ENCODE measurements at regions not wholly inside any gene's neighbourhood (a gene's known extent, or its start where the extent isn't known, plus 50 kb on each side); places are given as distances from the start of the nearest gene placed in this dataset.
A peak's percentile ranks its signal among the peaks of the same experiment; 100 is the strongest.

DNA sequence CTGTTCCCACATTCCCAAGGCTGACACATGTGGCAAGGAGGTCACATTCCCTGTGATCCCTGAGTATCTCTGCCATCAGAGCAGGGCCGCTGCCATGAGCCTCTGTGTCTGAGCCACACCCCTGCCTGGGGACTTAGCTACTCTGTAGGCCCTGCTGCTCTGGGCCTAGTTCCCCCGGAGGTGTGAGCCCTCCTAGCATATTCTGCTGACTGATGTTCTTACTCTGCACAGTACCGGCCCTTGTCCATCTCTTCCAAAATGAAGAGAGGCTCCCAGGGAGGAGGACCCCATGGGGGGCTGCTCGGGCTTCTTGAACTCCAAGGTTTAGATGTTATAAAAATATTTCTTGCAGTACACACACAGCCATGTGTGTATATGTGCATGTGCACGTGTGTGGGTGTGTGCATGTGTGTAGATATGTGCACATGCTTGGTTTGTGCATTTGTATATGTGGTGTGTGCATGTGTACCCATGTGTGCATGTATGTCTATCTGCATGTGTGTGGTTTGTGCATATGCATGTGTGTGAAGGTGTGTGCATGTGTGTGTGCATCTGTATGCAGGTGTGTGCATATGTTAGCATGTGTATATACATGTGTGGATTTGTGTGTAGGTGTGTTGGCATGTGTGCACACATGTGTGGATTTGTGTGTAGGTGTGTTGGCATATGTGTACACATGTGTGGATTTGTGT, 101.2 kb downstream of the ERMARD start:
- no peak for DNase-seq (ENCODE audit: low read depth)

DNA sequence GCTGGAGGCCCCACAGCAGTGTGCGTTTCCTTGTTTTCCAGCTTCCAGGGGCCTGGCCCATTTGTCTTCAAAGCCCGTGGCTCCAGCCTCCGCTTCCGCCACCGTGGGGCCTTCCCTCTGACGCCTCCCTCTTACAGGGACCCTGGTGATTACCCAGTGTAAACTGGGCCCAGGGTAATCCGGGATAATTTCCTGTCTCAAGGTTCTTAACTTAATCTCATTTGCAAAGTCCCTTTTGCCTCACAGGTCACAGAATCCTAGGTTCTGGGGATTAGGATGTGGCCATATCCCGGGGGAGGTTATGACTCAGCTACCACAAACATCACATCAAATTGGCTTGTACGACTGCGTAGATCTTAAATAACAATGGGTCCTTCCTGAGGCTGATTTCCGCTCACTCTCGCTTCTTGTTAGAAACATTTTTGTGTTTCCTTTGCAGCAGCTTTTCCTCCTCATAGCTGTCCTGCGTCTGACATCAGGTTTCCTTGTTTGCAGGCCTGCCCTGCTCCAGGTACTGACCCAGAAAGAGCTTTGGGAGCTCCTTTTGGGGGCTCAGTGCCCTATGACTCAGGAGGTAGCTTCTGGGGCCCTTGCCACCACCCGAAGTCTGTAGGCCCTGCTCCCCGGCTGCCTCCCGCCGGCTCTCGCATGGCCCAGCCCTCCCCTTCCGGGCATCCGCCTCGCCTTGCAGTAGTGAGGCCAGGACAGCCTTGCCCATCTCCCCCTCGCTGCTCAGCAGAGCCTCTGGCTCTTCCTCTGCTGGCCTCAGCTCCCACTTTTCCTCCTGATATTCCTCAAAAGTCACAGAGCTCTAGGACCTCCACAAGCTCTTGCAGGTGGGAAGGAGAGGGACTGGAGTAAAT, 100.5 kb downstream of the ERMARD start:
- DNase-seq (ENCODE audit: low read depth): peak; percentile 97

DNA sequence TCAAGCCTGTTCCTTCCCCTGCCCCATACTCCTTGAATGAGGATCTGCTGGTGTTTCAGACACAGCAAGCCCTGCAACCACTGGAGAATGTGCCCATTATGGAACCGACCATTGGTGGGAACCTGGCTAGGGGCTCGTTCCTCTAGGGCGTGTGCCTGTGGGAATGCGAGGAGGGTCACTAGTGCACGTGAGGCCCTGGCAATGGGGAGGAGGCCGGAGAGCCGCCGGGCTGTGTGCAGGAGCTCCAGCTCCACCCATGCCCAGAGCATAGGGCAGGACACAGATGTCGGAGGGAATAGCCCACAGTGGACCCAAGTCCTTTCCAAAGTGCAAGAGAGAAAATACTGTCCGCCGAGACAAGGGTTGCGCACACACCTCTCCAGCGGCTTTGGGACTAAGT, 99.3 kb downstream of the ERMARD start:
- no peak for DNase-seq (ENCODE audit: low read depth)

DNA sequence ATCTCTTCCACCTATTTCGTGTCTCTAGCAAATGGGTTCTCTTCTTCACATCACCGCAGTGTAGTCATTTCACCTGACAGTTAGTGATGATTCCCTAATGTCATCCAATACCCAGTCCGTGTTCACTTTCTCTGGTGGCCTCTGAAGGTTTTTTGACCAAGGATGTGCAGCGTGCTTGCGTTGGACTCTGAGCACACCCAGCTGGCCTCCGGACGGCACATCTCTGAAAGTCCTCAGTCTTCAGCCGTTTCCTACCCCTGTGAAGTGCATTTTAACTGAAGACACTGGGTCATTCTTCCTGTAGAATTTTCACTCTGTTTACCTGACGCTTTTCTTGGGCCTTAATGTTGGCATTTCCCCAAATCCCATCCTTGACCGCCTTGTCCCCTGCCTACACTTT, 98.7 kb downstream of the ERMARD start:
- DNase-seq (ENCODE audit: low read depth): no peak

DNA sequence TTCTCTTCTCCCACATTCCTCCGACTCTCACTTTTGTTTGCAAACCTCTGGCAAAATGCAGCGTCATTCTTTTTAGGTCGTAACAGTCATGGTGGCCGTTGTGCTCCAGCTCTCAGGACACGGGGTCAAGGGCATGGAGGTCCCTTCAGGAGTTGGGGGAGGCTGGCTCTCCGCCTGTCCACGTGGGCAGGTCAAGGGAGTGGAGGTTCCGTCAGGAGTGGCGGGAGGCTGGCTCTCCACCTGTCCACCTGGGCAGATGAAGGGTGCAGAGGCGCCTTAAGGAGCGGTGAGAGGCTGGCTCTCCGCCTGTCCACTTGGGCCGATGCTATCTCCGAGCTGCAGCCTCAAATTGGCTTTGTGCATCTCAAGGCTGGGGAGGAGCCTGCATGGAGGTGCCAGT, 98.0 kb downstream of the ERMARD start:
- no peak for DNase-seq (ENCODE audit: low read depth)

DNA sequence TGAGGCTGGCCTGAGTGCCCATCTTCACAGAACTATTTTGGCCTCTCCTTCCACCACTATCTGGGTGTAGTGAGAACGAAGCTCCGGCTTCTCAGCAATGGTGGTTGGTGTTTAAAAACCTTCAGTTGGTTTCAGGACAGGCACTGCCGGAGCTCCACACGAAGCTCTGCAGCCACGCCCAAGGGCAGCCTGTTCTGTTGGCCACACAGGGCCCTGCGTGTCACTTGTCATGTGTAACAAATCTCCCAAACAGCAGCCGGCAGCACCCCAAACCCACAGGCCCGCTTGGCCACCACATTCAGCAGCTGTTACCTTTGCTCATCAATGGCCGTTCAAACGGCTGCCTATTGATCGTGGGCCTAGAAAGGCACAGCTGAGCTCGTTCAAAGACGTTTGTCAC, 97.5 kb downstream of the ERMARD start:
- DNase-seq (ENCODE audit: low read depth): no peak

DNA sequence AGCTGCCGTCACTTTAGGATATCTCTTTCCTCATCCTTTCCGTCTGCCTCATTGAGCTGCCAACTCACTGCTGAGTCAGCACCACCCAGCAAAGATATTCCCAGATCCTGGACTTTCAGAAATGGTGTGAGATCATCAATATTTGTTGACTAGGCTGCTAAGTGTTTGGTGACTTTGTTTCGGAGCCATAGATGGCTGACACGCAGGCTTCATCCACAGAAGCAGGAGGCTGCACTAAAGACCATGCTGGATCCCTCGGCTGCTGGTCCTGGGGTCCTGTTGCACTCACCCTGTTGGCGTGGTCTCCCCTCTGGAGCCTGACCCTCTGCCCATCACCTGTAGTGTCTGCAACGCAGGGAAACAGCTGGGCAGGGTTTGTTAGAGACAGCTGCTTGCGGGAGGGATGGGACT, 96.5 kb downstream of the ERMARD start:
- DNase-seq (ENCODE audit: low read depth): peak; percentile 49

DNA sequence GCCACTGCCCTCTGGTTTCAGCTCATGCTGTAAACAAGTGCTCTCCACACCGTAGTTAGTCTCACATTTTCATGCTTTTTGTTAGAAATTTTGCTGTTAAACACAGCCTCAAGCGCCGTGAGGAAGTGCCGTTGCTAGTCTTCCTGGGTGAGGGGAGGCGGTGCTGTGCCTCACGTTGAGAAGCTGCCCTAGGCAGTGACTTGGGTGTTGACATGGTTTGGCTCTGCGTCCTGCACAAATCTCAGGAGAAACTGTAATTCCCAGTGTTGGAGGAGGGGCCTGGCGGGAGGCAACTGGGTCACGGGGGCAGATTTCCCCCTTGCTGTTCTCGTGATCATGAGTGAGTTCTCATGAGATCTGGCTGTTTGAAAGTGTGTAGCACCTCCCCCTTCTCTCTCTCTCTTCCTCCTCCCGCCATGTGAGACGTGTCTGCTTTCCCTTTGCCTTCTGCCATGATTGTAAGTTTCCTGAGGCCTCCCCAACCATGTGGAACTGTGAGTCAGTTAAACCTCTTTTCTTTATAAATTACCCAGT, 95.8 kb downstream of the ERMARD start:
- peak; percentile 31 for DNase-seq (ENCODE audit: low read depth)

DNA sequence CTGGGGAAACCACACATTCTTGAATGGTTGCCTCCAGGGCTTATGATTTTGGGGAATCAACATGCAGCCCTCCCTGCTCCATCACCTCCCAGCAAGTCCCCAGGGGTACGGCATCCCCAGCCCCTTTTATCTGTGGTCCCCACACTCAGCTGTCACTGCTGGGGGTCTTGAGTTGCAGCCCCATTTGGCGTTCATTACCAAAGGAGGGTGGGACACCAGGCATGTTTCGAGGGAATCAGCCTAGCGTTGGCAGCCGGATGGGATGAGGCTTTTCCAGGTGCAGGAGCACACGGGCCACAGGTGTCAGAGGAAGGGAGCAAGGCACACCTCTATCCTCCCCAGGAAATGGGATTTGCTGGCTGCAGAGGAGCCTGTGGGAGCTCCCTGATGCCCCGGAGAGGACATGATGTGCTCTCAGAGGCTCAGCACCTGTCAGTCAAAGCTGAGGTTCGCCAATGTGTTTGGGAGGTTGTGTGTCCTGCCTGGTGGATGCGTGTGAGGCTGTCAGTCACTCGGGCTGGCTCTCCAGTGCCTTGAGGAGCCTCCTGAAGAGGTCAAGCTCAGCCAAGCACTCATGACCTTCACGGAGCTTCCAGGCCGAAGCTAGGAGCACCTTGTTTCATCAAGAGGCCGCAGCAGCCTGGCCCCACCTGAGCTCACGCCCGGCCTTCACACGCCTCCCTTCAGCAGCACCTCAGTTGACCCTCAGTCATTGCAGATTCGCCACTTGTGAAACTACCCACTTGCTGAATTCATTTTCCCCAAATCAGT, 95.0 kb downstream of the ERMARD start:
- no peak for DNase-seq (ENCODE audit: low read depth)

DNA sequence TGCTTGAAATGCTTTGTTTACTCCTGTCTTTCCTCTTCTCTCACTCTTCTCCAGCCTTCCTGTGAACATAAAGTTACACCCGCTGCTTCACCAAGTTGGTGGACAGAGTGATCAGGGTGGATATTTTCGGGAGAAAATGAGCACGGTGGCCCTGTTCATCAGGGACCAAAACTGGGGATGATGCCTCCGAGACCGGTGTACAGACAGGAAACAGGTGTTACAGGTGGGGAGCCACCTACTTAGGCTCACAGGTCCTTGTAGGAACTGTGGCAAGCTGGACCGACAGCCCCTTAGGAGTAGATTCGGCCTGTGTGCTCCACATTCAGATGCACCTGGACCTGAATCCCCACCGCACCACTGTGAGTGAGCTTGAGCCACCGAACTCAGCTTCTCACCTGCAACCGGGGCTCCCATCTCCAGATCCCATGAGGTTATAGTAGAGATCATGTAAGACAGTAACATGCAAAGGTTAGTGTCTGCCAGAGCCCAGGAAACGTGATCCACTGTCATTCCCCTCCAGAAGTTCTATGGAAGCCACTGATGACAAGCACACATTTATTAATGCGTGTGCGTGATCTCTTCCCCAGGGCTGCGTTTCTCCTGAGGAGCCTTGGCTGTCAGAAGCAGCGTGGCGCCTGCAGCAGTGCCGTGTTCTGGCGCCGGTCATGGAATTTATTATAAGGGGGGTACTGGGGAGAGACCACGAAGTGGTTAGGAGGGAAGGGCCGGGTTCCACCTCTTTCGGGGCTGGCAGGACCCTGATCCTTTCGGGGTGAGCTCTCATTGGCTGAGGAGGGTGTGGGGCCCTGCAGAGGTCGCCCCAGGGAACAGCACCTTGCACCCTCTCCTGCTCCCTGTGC, 94.2 kb downstream of the ERMARD start:
- DNase-seq (ENCODE audit: low read depth): no peak

DNA sequence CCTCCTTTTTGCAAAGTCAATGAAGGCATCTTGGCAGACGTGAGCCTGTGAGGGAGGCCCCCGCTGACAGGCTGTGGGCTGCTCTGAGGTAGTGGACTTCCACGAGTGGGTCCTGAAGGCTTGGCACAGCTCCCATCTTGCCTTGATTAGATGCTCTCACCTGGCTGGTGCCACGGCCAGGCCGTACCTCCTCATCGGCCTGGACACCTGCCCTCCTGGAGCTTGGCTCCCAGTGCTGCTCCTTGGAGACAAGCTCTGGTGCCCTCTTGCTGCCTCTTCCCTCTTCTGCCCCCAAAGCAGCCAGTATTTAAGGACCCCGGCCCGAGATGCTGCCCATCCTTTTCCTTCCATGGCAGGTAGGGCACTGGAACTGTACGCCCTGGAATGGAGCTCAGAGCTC, 93.5 kb downstream of the ERMARD start:
- no peak for DNase-seq (ENCODE audit: low read depth)

DNA sequence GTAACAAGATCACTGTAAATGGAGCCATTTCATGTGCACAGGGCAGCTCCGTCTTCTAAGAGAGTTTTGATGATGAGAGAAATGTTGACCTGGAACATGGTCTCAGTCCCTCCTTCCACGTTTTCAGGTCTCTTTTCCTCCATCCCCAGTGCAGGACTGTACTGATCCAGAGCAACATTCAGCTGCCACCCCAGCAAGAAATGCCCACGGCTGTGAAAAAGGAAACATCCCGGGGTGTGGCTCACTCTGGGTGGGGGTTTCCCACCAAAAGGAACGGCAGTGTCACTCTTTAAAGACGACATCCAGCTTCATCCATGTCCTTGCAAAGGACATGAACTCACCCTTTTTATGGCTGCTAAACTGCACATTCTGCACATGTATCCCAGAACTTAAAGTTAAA, 92.6 kb downstream of the ERMARD start:
- no peak for DNase-seq (ENCODE audit: low read depth)

DNA sequence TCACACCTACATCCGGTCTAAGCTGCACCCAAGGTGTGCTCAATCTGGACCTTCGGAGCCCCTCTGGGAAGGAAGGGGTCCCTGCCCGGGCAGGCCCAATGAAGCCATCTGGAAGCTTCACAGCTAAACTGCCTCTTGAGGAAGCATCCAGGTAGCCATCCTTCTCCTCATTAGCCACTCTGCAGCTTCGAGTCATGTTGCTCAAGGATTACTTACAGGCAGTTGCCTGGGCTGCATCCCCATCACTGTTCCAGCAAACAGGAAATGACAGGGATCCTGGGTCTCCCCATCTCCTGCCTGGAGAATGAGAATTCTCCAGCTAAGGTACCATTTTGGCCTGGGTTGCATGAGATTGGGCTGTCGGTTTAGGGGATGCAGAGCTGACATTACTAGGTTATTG, 91.7 kb downstream of the ERMARD start:
- no peak for DNase-seq (ENCODE audit: low read depth)

DNA sequence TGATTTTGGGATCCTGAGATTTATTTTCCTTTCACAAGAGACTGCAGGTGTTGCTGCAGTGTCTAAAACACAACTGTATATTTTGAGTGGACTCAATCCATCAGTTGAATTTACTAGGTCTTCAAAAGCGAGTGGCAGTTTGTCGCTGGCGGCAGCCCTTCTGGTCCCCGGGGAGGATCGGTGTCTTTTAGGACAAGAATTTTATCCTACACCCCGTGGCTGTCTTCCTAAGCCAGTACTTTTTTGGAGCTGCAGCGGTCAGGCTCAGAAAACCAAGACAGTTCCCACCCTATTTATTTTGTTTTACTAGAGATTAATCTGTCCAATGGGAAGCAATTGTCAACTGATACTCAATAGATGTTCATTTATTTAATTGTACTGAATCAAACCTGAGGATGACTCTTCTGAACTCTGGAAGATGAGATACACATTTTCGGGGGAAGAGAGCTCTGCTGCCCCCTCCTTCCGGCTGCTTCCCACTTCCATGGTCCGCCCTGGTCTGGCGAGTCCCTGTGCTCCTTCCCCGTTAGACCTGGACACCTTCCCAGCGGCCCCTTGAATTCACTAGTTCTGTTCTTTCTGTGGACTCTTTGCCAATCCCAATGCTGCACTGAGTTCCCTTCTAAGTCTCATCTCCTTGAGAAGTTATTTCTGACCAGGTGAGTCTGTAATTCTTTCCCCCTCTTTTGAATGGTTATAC, 90.6 kb downstream of the ERMARD start:
- DNase-seq (ENCODE audit: low read depth): no peak

DNA sequence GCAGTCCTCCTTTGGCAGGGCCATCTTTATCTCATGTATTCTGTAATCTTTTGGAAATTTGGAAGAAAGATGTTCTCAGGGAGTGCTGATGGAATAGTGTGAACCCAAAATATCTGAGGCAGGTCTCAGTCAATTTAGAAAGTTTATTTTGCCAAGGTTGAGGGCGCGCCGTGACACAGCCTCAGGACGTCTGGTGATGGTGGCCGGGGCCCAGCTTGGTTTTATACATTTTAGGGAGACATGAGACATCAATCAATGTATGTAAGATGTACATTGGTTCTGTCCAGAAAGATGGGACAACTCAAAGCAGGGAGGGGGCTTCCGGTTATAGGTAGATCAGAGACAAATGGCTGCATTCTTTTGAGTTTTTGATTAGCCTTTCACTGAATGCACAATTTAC, 89.8 kb downstream of the ERMARD start:
- DNase-seq (ENCODE audit: low read depth): no peak

DNA sequence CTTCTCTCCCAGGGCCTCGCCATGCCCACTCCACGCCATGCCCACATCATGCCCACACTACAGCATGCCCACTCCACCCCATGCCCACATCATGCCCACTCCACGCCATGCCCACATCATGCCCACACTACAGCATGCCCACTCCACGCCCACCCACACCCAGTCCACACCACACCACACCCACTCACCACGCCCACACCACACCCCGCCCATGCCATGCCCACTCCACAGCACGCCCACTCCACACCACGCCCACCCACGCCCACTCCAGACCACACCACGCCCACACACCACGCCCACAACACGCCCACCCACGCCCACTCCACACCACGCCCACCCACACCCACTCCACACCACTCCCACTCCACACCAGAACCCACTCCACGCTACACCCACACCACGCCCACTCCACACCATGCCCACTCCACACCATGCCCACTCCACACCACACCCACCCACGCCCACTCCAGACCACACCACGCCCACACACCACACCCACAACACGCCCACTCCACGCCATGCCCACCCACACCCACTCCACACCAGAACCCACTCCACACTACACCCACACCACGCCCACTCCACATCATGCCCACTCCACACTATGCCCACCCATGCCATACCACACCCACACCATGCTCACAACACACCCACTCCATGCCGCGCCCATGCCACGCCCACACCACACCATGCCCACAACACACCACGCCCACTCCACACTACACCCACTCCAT, 88.6 kb downstream of the ERMARD start:
- no peak for DNase-seq (ENCODE audit: low read depth)

DNA sequence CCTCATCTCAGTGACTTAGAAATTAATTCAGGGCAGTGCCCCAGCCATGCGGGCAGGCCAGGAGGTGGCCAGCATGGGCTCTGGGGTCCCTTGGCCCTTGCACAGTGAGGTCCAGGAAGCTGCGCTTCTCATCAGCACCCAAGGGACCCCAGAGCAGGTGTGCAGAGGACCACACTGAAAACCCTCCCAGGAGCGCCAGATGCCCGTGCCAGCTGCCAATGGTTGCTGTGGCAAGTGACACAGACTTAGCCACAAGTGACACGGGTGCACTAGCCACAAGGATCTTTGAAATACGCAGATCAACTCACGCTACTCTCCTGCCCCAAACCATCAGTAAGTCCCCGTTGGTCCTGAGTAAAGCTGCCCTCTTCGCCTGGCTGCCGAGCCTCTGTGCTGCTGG, 88.1 kb downstream of the ERMARD start:
- DNase-seq (ENCODE audit: low read depth): no peak

DNA sequence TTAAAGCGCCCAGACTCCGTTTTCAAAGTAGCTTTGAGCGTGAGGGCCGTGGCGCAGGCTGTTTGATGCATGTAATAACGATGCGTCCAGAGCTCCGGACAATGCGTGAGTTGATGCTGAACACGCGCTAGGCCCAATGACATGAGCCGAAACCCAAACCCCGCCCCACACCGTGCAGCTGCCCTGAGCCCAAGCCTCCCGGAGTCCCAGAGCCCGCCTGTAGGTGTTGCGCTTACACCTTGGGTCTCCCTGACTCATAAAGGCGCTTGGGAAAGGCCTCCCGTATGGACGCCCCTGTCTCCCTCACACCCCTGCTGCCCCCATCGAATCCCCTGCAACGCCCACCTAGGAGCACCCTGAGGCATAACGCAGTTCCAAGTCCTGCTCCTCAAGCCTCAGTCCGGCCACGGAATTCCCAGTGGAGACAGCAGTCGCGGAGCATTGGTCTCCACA, 87.6 kb downstream of the ERMARD start:
- no peak for DNase-seq (ENCODE audit: low read depth)

DNA sequence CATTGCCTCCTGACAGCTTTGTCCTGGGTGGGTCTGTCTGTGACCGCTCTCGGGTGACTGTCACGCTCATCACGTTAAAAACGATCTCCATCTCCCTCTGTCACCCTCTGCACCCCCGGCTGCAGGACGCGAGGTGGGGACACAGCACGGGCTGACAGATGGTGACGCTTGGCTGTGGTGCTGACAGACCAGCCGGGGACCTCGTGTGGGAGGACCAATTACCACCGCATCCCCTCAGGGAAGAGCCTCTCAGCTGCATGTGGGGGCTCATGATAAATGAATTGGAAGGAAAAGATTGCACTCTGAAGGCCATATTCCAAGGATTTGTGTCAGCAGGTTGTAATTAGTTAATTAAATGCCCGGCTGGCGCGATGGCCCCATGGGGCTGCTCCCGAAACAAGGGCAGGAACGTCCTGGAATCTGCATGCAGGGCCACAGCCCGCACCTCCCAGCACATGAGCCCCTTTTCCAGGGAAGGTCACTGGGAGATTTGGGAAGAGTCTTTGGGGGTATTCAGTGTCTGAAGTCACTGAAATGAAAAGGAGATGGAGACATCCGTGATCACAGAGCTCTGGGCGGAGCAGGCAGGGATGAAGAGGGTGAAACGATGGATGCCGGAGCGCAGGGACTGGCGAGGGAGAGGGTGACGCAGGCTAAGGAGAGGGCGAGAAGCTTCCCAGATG, 87.1 kb downstream of the ERMARD start:
- DNase-seq (ENCODE audit: low read depth): peak; percentile 35
